Activated CD4-positive, alpha-beta T cell treated with anti-CD3 and anti-CD28 coated beads, Interleukin-2, amount 10 ng/mL, durations not matched to agents 24 days and 14 days (primary cell): ENCODE measurements at regions not wholly inside any gene's neighbourhood (a gene's known extent, or its start where the extent isn't known, plus 50 kb on each side); places are given as distances from the start of the nearest gene placed in this dataset.
"Not testable (repeated sequence)": the region's sequence is repeated elsewhere in the genome, so short reads cannot be mapped to it uniquely, and the experiment has no call there.

Experiments used
- DNase-seq: peaks from one replicate; pipeline ENCODE4 v3.0.0; 2022
- H3K27ac Mint-ChIP-seq: one replicate; pipeline ENCODE4 v1.8.0; 2022; ENCODE audit warnings: mild to moderate bottlenecking, mixed read lengths
- H3K27me3 Mint-ChIP-seq: one replicate; pipeline ENCODE4 v1.8.0; 2022; ENCODE audit warnings: mixed read lengths
- H3K36me3 Mint-ChIP-seq: one replicate; pipeline ENCODE4 v1.8.0; 2022; ENCODE audit warnings: low read depth, mild to moderate bottlenecking, mixed read lengths
- H3K4me1 Mint-ChIP-seq: one replicate; pipeline ENCODE4 v1.8.0; 2021; ENCODE audit warnings: mixed read lengths
- H3K4me3 Mint-ChIP-seq: one replicate; pipeline ENCODE4 v1.8.0; 2022; ENCODE audit warnings: mild to moderate bottlenecking, moderate library complexity, mixed read lengths
- H3K9me3 Mint-ChIP-seq: one replicate; pipeline ENCODE4 v1.8.0; 2021; ENCODE audit warnings: mixed read lengths
- intact Hi-C: fragments of 100-400 bp; cut with micrococcal nuclease; formaldehyde crosslinking; loops from one replicate; pipeline ENCODE4 v1.15.1; 2023

DNA sequence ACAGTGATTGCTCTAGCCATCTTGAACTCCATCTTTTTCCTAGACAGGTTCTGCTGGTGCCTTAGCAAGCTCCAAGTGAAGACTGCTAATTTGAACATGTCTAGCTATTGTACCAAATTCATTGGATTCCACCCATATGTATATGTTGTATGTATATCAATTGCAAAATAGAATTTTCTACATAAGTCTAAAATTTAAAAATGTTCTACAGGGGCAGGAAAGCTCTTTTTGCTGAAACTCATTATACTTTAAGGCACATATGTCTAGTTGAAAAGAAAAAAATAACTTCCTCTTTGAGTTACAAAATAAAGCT is 845.3 kb downstream of the MCTP2 start:
- Mint-ChIP-seq H3K36me3 (no peaks in the 10 kb centered on the region), H3K27ac (no peak overlapping the region), H3K4me3 (no peak overlapping the region), H3K9me3 (peaks cover 3% of the 10 kb centered on the region), H3K27me3 (no peaks in the 10 kb centered on the region), H3K4me1 (no peaks in the 10 kb centered on the region)
- intact Hi-C loops = no loop called here
- no peak for DNase-seq

- Mint-ChIP-seq H3K27me3 (no peaks in the 10 kb centered on the region), H3K4me3 (no peak overlapping the region), H3K9me3 (peaks cover 3% of the 10 kb centered on the region), H3K36me3 (no peaks in the 10 kb centered on the region), H3K4me1 (no peaks in the 10 kb centered on the region), H3K27ac (no peak overlapping the region)
- intact Hi-C loops = no loop called here
- DNase-seq = no peak
These were observed 846.6 kb downstream of the MCTP2 start for GRCh38 chr15:95078003-95078402.

GRCh38 chr15:95080228-95080627 is 848.9 kb downstream of the MCTP2 start:
- H3K4me1 Mint-ChIP-seq, H3K4me3 Mint-ChIP-seq: not testable (repeated sequence)

GRCh38 chr15:95085056-95085455 is 853.7 kb downstream of the MCTP2 start:
- no peak for DNase-seq
- Mint-ChIP-seq H3K36me3 (no peaks in the 10 kb centered on the region), H3K9me3 (no peaks in the 10 kb centered on the region), H3K4me1 (no peaks in the 10 kb centered on the region), H3K4me3 (no peak overlapping the region), H3K27me3 (no peaks in the 10 kb centered on the region), H3K27ac (no peak overlapping the region)
- intact Hi-C loops = no loop called here

More at GRCh38 chr15:95080228-95080627, 848.9 kb downstream of the MCTP2 start:
- H3K27me3 Mint-ChIP-seq, H3K36me3 Mint-ChIP-seq, DNase-seq, H3K27ac Mint-ChIP-seq, intact Hi-C loops, H3K9me3 Mint-ChIP-seq: not testable (repeated sequence)

DNA sequence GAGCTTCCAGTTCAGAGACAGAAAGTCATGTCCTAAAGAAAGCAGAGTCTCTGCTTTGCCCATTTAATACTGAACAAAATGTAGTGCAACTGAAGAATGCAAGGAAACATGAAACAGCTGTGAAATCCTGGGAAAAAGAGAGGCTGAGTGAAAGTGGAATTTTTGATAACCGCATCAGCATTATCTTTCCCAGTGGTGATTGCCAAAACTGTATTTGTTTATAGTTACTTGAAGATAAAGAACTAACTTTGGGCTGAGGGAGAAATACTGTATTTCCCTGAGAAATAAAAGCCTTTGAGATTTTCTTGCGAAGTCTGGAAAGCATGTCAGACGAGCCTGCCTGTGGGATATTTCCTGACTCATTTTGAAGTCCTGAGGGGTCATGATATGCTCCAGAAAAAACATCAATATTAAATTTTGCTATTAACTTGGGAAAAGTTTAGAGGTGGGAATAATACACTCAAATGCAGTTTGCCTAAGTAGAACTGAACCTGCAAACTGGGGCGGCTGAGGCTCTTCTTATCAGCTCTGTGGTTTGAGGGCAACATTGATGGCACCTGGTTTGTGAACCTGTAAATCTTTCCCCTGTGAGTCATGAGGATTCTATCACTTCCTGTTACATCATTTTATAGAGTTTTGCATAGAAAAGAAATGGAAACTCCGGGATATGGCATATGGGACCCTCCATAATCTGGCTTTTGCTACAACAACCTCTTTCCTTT is 855.3 kb downstream of the MCTP2 start:
- H3K4me1 Mint-ChIP-seq = no peaks in the 10 kb centered on the region
- H3K4me3 Mint-ChIP-seq = no peak overlapping the region
- intact Hi-C loops = no loop called here
- no peak overlapping the region for H3K27ac Mint-ChIP-seq
- H3K27me3 Mint-ChIP-seq = no peaks in the 10 kb centered on the region
- H3K36me3 Mint-ChIP-seq = no peaks in the 10 kb centered on the region
- no peak for DNase-seq
- H3K9me3 Mint-ChIP-seq = no peaks in the 10 kb centered on the region

DNA sequence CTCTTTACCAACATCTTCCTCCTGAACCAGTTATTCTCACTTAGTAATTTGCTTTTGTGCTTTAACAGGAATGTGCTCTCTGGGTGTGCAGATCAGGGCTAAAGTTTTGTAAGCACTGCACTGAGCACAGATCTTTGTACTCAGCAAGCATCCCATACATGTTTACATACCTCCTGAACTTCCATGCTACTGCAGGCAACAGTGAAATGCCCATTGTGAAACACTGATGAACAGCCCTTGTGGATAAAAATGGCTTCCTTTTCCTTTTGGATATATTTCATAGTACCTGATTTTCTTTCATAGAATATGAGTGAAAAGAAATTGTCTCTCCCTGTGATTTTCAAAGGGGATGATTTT is 855.9 kb downstream of the MCTP2 start:
- no peak overlapping the region for H3K27ac Mint-ChIP-seq
- no peaks in the 10 kb centered on the region for H3K9me3 Mint-ChIP-seq

GRCh38 chr15:95091444-95091843 is 860.1 kb downstream of the MCTP2 start:
- no peak for DNase-seq
- intact Hi-C loops = no loop called here
- Mint-ChIP-seq H3K4me1 (no peaks in the 10 kb centered on the region), H3K4me3 (no peak overlapping the region), H3K9me3 (no peaks in the 10 kb centered on the region), H3K27me3 (no peaks in the 10 kb centered on the region), H3K27ac (no peak overlapping the region), H3K36me3 (no peaks in the 10 kb centered on the region)

More for the DNA sequence above, 855.9 kb downstream of the MCTP2 start:
- DNase-seq = no peak
- Mint-ChIP-seq H3K4me1 (no peaks in the 10 kb centered on the region), H3K4me3 (no peak overlapping the region), H3K27me3 (no peaks in the 10 kb centered on the region), H3K36me3 (no peaks in the 10 kb centered on the region)
- intact Hi-C loops = no loop called here

- DNase-seq = no peak
- intact Hi-C loops = no loop called here
- Mint-ChIP-seq H3K9me3 (no peaks in the 10 kb centered on the region), H3K4me1 (no peaks in the 10 kb centered on the region), H3K27me3 (no peaks in the 10 kb centered on the region), H3K36me3 (no peaks in the 10 kb centered on the region), H3K27ac (no peak overlapping the region), H3K4me3 (no peak overlapping the region)
These were observed 863.9 kb downstream of the MCTP2 start for GRCh38 chr15:95095250-95095649.

DNA sequence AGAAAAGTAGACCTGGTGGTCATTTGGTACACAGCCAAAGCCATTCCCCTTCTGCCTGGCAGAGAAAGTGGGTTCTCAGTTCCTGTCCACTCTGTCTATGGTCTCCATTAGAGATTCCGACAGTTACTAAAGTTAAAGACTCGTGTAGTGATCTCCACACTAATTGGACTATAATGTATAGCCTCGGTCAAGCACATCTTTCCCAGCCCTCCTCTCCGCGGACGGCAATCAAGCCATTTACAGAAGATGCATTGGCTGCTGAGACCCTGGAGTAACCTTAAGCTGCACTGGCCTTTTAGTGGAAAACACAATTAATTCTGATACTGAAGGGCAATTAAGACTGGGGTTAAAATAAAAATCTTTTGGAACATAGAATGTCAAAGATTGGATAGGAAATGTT is 865.3 kb downstream of the MCTP2 start:
- Mint-ChIP-seq H3K4me3 (no peak overlapping the region), H3K27ac (no peak overlapping the region), H3K27me3 (no peaks in the 10 kb centered on the region), H3K9me3 (no peaks in the 10 kb centered on the region), H3K4me1 (no peaks in the 10 kb centered on the region), H3K36me3 (no peaks in the 10 kb centered on the region)
- DNase-seq = no peak
- intact Hi-C loops = no loop called here

DNA sequence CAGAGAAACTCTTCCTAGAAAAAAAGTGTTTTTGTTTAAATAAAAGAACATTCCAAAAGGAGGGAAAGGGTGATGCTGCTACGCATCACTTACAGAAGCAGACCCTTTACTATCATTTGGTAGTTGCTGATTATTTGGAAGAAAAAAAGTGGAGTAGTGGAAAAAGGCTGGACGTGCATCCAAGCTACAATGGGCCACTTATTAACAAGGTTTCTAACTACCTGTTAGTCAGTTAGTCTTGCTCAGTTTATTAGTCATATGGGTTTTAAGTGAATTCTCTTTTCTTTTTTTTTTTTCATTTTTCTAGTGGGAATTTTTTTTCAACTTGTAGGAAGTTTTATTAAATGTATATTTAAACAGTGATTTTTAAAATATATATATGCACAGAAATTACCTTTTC is 866.0 kb downstream of the MCTP2 start:
- intact Hi-C loops = no loop called here
- no peaks in the 10 kb centered on the region for H3K36me3 Mint-ChIP-seq
- H3K9me3 Mint-ChIP-seq = no peaks in the 10 kb centered on the region
- H3K4me1 Mint-ChIP-seq = no peaks in the 10 kb centered on the region
- H3K27me3 Mint-ChIP-seq = no peaks in the 10 kb centered on the region
- H3K27ac Mint-ChIP-seq = no peak overlapping the region
- no peak for DNase-seq
- H3K4me3 Mint-ChIP-seq = no peak overlapping the region

GRCh38 chr15:95105229-95105628 is 873.9 kb downstream of the MCTP2 start:
- H3K36me3 Mint-ChIP-seq = no peaks in the 10 kb centered on the region
- no peaks in the 10 kb centered on the region for H3K27me3 Mint-ChIP-seq
- H3K27ac Mint-ChIP-seq = no peak overlapping the region
- no peak for DNase-seq
- H3K9me3 Mint-ChIP-seq = no peaks in the 10 kb centered on the region
- no peak overlapping the region for H3K4me3 Mint-ChIP-seq
- no peaks in the 10 kb centered on the region for H3K4me1 Mint-ChIP-seq
- intact Hi-C loops = no loop called here

DNA sequence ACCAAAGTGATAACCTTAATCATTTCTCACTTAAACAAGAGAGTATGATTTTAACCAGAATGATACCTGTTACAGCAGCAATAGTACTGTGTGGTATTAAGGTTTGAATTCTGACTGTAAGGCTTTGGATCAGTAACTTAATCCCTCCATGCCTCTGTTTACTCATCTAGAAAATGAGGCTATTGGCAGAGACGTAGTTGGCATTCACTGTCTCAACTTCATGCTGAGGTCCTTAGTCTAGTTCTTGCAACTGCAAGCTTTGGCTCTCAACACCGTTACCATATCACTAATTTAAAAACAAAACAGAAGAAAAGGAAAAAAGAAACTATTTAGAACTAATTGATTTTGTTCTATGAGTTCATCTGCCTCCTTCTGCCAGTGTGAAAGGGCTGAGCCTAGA is 875.4 kb downstream of the MCTP2 start:
- H3K4me3 Mint-ChIP-seq = no peak overlapping the region
- H3K9me3 Mint-ChIP-seq = no peaks in the 10 kb centered on the region
- no peaks in the 10 kb centered on the region for H3K27me3 Mint-ChIP-seq
- intact Hi-C loops = no loop called here
- no peak for DNase-seq
- no peaks in the 10 kb centered on the region for H3K36me3 Mint-ChIP-seq
- no peaks in the 10 kb centered on the region for H3K4me1 Mint-ChIP-seq
- no peak overlapping the region for H3K27ac Mint-ChIP-seq

GRCh38 chr15:95108673-95109072 is 877.3 kb downstream of the MCTP2 start:
- no peaks in the 10 kb centered on the region for H3K9me3 Mint-ChIP-seq
- no peak overlapping the region for H3K27ac Mint-ChIP-seq
- H3K36me3 Mint-ChIP-seq = no peaks in the 10 kb centered on the region
- DNase-seq = no peak
- intact Hi-C loops = no loop called here
- no peak overlapping the region for H3K4me3 Mint-ChIP-seq
- no peaks in the 10 kb centered on the region for H3K4me1 Mint-ChIP-seq
- no peaks in the 10 kb centered on the region for H3K27me3 Mint-ChIP-seq

- H3K27me3 Mint-ChIP-seq = no peaks in the 10 kb centered on the region
- intact Hi-C loops = no loop called here
- no peak for DNase-seq
- H3K4me1 Mint-ChIP-seq = no peaks in the 10 kb centered on the region
- no peak overlapping the region for H3K27ac Mint-ChIP-seq
- no peaks in the 10 kb centered on the region for H3K36me3 Mint-ChIP-seq
- H3K4me3 Mint-ChIP-seq = no peak overlapping the region
- no peaks in the 10 kb centered on the region for H3K9me3 Mint-ChIP-seq
These were observed 880.6 kb downstream of the MCTP2 start for GRCh38 chr15:95111969-95112368.

GRCh38 chr15:95113041-95113440 is 881.7 kb downstream of the MCTP2 start:
- intact Hi-C loops = no loop called here
- Mint-ChIP-seq H3K27ac (no peak overlapping the region), H3K4me1 (no peaks in the 10 kb centered on the region), H3K36me3 (no peaks in the 10 kb centered on the region), H3K9me3 (no peaks in the 10 kb centered on the region), H3K4me3 (no peak overlapping the region), H3K27me3 (no peaks in the 10 kb centered on the region)
- no peak for DNase-seq
